ENCODE measurements at regions not wholly inside any gene's neighbourhood (a gene's known extent, or its start where the extent isn't known, plus 50 kb on each side); places are given as distances from the start of the nearest gene placed in this dataset.

GRCh38 chr6:3596766-3597165, 139.9 kb upstream of the SLC22A23 start:
- no peaks in the 10 kb centered on the region for H3K36me3 ChIP-seq
- H3K9me3 ChIP-seq: no peaks in the 10 kb centered on the region
- intact Hi-C loops (cut with DNase I): no loop called here
- no peaks in the 10 kb centered on the region for H3K27me3 ChIP-seq
- no peak overlapping the region for H3K9ac ChIP-seq (ENCODE audit: low read depth in 2 of 2, low read length in 2 of 2)
- H3K27ac ChIP-seq: no peak overlapping the region
- H3K4me1 ChIP-seq: no peaks in the 10 kb centered on the region
- no peak overlapping the region for H3K4me3 ChIP-seq
- no peak for DNase-seq
- TF ChIP-seq, protein P1, sequence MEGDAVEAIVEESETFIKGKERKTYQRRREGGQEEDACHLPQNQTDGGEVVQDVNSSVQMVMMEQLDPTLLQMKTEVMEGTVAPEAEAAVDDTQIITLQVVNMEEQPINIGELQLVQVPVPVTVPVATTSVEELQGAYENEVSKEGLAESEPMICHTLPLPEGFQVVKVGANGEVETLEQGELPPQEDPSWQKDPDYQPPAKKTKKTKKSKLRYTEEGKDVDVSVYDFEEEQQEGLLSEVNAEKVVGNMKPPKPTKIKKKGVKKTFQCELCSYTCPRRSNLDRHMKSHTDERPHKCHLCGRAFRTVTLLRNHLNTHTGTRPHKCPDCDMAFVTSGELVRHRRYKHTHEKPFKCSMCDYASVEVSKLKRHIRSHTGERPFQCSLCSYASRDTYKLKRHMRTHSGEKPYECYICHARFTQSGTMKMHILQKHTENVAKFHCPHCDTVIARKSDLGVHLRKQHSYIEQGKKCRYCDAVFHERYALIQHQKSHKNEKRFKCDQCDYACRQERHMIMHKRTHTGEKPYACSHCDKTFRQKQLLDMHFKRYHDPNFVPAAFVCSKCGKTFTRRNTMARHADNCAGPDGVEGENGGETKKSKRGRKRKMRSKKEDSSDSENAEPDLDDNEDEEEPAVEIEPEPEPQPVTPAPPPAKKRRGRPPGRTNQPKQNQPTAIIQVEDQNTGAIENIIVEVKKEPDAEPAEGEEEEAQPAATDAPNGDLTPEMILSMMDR (IDR thresholded peaks at IDR 0.05): no peak

GRCh38 chr6:3594201-3594600, 137.4 kb upstream of the SLC22A23 start:
- intact Hi-C loops (cut with DNase I): no loop called here
- no peak overlapping the region for H3K9ac ChIP-seq (ENCODE audit: low read depth in 2 of 2, low read length in 2 of 2)
- no peaks in the 10 kb centered on the region for H3K9me3 ChIP-seq
- no peaks in the 10 kb centered on the region for H3K4me1 ChIP-seq
- H3K27me3 ChIP-seq: no peaks in the 10 kb centered on the region
- TF ChIP-seq, protein P1 (IDR thresholded peaks at IDR 0.05): no peak
- no peak overlapping the region for H3K4me3 ChIP-seq
- no peak overlapping the region for H3K27ac ChIP-seq
- DNase-seq: no peak
- H3K36me3 ChIP-seq: no peaks in the 10 kb centered on the region

DNA sequence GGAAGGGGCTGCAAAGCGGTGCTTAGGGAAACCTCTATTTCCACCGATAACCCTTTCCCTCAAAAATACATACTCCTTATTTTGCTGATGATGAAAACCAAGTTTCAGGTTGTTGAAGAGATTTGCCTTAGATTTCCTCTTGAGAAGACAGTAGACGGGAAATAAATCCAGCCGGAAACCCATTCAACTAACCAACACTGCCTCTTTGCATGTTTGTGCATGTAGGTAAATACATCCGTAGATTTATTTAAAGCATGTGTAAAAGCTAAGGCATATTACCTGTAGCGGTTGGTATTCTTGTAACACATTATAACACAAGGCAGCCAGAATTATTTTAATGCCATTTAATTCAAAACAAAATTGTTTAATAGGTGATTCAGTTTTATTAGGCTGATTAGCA, 136.3 kb upstream of the SLC22A23 start:
- Histone ChIP-seq H3K4me3 (no peak overlapping the region), H3K4me1 (no peaks in the 10 kb centered on the region), H3K27me3 (no peaks in the 10 kb centered on the region), H3K27ac (no peak overlapping the region), H3K9ac (ENCODE audit: low read depth in 2 of 2, low read length in 2 of 2) (no peak overlapping the region), H3K9me3 (no peaks in the 10 kb centered on the region), H3K36me3 (no peaks in the 10 kb centered on the region)
- no peak for DNase-seq
- intact Hi-C loops (cut with DNase I): no loop called here
- TF ChIP-seq, protein P1 (IDR thresholded peaks at IDR 0.05): no peak

- no peaks in the 10 kb centered on the region for H3K9me3 ChIP-seq
- TF ChIP-seq, protein P1 (IDR thresholded peaks at IDR 0.05): no peak
- H3K36me3 ChIP-seq: no peaks in the 10 kb centered on the region
- no peaks in the 10 kb centered on the region for H3K4me1 ChIP-seq
- intact Hi-C loops (cut with DNase I): no loop called here
- H3K4me3 ChIP-seq: no peak overlapping the region
- no peak overlapping the region for H3K9ac ChIP-seq (ENCODE audit: low read depth in 2 of 2, low read length in 2 of 2)
- DNase-seq: no peak
- no peak overlapping the region for H3K27ac ChIP-seq
- H3K27me3 ChIP-seq: no peaks in the 10 kb centered on the region
Measured at GRCh38 chr6:3592371-3592941, 135.6 kb upstream of the SLC22A23 start.

GRCh38 chr6:3591970-3592369, 135.1 kb upstream of the SLC22A23 start:
- H3K27me3 ChIP-seq: no peaks in the 10 kb centered on the region
- H3K9me3 ChIP-seq: no peaks in the 10 kb centered on the region
- no peak overlapping the region for H3K9ac ChIP-seq (ENCODE audit: low read depth in 2 of 2, low read length in 2 of 2)
- intact Hi-C loops (cut with DNase I): no loop called here
- no peaks in the 10 kb centered on the region for H3K36me3 ChIP-seq
- no peak for DNase-seq
- H3K4me1 ChIP-seq: no peaks in the 10 kb centered on the region
- no peak overlapping the region for H3K4me3 ChIP-seq
- TF ChIP-seq, protein P1 (IDR thresholded peaks at IDR 0.05): no peak
- H3K27ac ChIP-seq: no peak overlapping the region

Measured in colonic mucosa (tissue), 4 donors.